Spleen (tissue), 11 donors: ENCODE measurements at regions not wholly inside any gene's neighbourhood (a gene's known extent, or its start where the extent isn't known, plus 50 kb on each side); places are given as distances from the start of the nearest gene placed in this dataset.
"Not testable (repeated sequence)": the region's sequence is repeated elsewhere in the genome, so short reads cannot be mapped to it uniquely, and the experiment has no call there.

Source experiments
- DNase-seq: peaks from one replicate; pipeline ENCODE4 v3.0.0-alpha.2; 2020
- H3K27ac ChIP-seq, 8 donors: fragments of 200-600 bp; sonication (generic) in 7 of 8; 1 replicate in 4 of 8; 2 replicates in 4 of 8; pipeline versions ENCODE4 v1.5.0 to v1.8.0; 2016 to 2021; ENCODE audit warnings: inconsistent platforms in 4 of 8, mild to moderate bottlenecking in 4 of 8, moderate library complexity in 1 of 8
- H3K27me3 ChIP-seq, 7 donors: fragments of 200-600 bp; sonication (generic) in 6 of 7; replicated peaks in 1 of 7; 1 replicate in 4 of 7; 2 replicates in 3 of 7; pipeline versions ENCODE4 v1.5.0 to v1.8.0; 2016 to 2021; ENCODE audit warnings: inconsistent platforms in 3 of 7, mild to moderate bottlenecking in 1 of 7
- H3K36me3 ChIP-seq, 6 donors: fragments of 200-600 bp; sonication (generic) in 5 of 6; 1 replicate in 4 of 6; 2 replicates in 2 of 6; pipeline versions ENCODE4 v1.5.0 to v1.8.0; 2016 to 2021; ENCODE audit warnings: inconsistent platforms in 2 of 6
- H3K4me1 ChIP-seq, 6 donors: fragments of 200-600 bp; sonication (generic) in 5 of 6; 1 replicate in 3 of 6; 2 replicates in 3 of 6; pipeline versions ENCODE4 v1.5.0 to v1.8.0; 2016 to 2021; ENCODE audit warnings: inconsistent platforms in 3 of 6
- H3K4me3 ChIP-seq, 8 donors: fragments of 200-600 bp; sonication (generic) in 7 of 8; 1 replicate in 4 of 8; 2 replicates in 4 of 8; pipeline versions ENCODE4 v1.5.0 to v1.8.0; 2016 to 2021; ENCODE audit warnings: inconsistent platforms in 4 of 8, mild to moderate bottlenecking in 4 of 8, moderate library complexity in 2 of 8
- H3K9me3 ChIP-seq, 8 donors: fragments of 200-600 bp; sonication (generic) in 7 of 8; 1 replicate in 4 of 8; 2 replicates in 4 of 8; pipeline versions ENCODE4 v1.5.0 to v1.8.0; 2016 to 2021; ENCODE audit warnings: inconsistent platforms in 4 of 8
- POLR2A ChIP-seq, 3 donors: fragments of 450-650 bp; IDR thresholded peaks; one replicate each; pipeline ENCODE4 v1.5.1; 2017; ENCODE audit warnings: antibody characterized with exemption in 3 of 3, mild to moderate bottlenecking in 1 of 3
- POLR2AphosphoS5 ChIP-seq, 3 donors: sonication (generic); formaldehyde crosslinking; IDR thresholded peaks; one replicate each; pipeline ENCODE4 v1.5.1; 2017; ENCODE audit warnings: antibody characterized with exemption in 3 of 3
- WGBS, 5 donors: extraction: QIAGEN DNeasy Blood & Tissue Kit in 3 of 5; methylation state at CpG; one replicate each; pipeline versions ENCODE4 v1.1.5 to v1.1.7; 2013 to 2018; 5-methylcytosine and 5-hydroxymethylcytosine counted together
- intact Hi-C: fragments of 100-400 bp; cut with DNase I; formaldehyde crosslinking; loops from one replicate; pipeline ENCODE4 v1.15.0; 2023; ENCODE audit warnings: low total_unique reads
- TF ChIP-seq, protein P1 (sequence below), 11 experiments: fragments of 200-600 bp in 7 of 11; fragments of 450-650 bp in 4 of 11; sonication (generic) in 4 of 11; IDR thresholded peaks in 8 of 11; conservative IDR thresholded peaks in 3 of 11; 1 replicate in 7 of 11; 2 replicates in 4 of 11; pipeline versions ENCODE4 v1.4.0 to v1.8.0; 2016 to 2021; ENCODE audit warnings: antibody characterized with exemption in 11 of 11, inconsistent platforms in 4 of 11, mild to moderate bottlenecking in 1 of 11
- donor health status: healthy with polysubstance abuse.
- donor health status: DM: no; HTN: no; CAD: no; lungs with moderate emphysema.
- donor health status: DM: no; HTN: no; CAD: no.
- donor health status: Bipolar disorder and iron deficiency.
- donor health status: healthy.
- donor health status: DM: no; HTN: no; CAD: no.
- donor health status: DM: yes; HTN: yes; CAD: no.

- Histone ChIP-seq H3K36me3 (no peaks in the 10 kb centered on the region), H3K4me1 (peaks cover 7 to 39% (median 27%) of the 10 kb centered on the region in 6 donors), H3K27me3 (no peaks in the 10 kb centered on the region), H3K27ac (peak overlapping the region in 7 of 8 donors; percentile 44 to 86 (median 69)), H3K4me3 (peak overlapping the region; percentile 38 to 75 (median 40)), H3K9me3 (no peaks in the 10 kb centered on the region)
- TF ChIP-seq POLR2A (IDR thresholded peaks at IDR 0.05) (no peak), POLR2AphosphoS5 (IDR thresholded peaks at IDR 0.05) (no peak)
- TF ChIP-seq, protein P1, sequence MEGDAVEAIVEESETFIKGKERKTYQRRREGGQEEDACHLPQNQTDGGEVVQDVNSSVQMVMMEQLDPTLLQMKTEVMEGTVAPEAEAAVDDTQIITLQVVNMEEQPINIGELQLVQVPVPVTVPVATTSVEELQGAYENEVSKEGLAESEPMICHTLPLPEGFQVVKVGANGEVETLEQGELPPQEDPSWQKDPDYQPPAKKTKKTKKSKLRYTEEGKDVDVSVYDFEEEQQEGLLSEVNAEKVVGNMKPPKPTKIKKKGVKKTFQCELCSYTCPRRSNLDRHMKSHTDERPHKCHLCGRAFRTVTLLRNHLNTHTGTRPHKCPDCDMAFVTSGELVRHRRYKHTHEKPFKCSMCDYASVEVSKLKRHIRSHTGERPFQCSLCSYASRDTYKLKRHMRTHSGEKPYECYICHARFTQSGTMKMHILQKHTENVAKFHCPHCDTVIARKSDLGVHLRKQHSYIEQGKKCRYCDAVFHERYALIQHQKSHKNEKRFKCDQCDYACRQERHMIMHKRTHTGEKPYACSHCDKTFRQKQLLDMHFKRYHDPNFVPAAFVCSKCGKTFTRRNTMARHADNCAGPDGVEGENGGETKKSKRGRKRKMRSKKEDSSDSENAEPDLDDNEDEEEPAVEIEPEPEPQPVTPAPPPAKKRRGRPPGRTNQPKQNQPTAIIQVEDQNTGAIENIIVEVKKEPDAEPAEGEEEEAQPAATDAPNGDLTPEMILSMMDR (IDR thresholded peaks at IDR 0.05 in 8 of 11, conservative IDR thresholded peaks at IDR 0.05 in 3 of 11), result no peak
- 34 to 62% (median 37%) methylated on average over 10 to 17 of the region's 17 CpGs for WGBS, 5 donors
- no peak for DNase-seq
- intact Hi-C loops, result no loop called here
These were observed 101.7 kb upstream of the ZNF438 start for GRCh38 chr10:31133251-31133791.

DNA sequence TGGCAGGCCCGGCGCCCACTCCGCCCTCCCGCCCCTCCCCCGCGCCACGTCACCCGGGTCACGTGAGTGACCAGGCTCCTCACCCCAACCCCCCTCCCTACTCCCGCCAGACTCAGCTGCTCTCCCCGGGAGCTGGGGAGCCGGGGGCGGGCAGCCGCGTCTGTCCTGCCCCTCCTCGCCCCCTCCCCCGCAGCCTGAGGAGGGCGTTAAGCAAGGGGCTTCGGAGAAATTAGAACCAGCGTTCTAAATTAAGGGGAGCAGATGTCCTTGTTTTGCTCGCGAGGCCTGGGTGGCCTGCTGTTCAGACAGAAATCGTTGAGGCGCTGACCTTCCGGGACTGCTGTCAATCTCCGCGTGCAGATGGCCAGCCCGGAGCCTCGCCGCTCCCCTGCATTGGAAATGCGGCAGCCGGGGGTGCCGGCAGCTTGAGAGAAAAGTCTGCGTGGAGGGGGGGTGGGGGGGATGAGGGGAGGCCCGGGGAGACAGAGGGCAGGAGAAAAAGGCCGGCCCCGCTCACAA, 102.2 kb upstream of the ZNF438 start:
- peak overlapping the region; percentile 44 to 86 (median 68) for H3K27ac ChIP-seq
- peak; percentile 70 to 83 (median 77) for TF ChIP-seq POLR2AphosphoS5 (IDR thresholded peaks at IDR 0.05)
- TF ChIP-seq, protein P1 (IDR thresholded peaks at IDR 0.05 in 8 of 11, conservative IDR thresholded peaks at IDR 0.05 in 3 of 11), result no peak
- TF ChIP-seq POLR2A (IDR thresholded peaks at IDR 0.05), result peak in 1 of 3 donors; percentile 57
- peak; percentile 93 for DNase-seq
- WGBS, 5 donors, result 1 to 5% (median 2%) methylated on average over 22 to 37 of the region's 37 CpGs
- no peaks in the 10 kb centered on the region for H3K27me3 ChIP-seq
- no peaks in the 10 kb centered on the region for H3K36me3 ChIP-seq
- no peaks in the 10 kb centered on the region for H3K9me3 ChIP-seq
- peak overlapping the region; percentile 38 to 75 (median 40) for H3K4me3 ChIP-seq
- peaks cover 7 to 39% (median 27%) of the 10 kb centered on the region in 6 donors for H3K4me1 ChIP-seq
- intact Hi-C loops, result no loop called here

DNA sequence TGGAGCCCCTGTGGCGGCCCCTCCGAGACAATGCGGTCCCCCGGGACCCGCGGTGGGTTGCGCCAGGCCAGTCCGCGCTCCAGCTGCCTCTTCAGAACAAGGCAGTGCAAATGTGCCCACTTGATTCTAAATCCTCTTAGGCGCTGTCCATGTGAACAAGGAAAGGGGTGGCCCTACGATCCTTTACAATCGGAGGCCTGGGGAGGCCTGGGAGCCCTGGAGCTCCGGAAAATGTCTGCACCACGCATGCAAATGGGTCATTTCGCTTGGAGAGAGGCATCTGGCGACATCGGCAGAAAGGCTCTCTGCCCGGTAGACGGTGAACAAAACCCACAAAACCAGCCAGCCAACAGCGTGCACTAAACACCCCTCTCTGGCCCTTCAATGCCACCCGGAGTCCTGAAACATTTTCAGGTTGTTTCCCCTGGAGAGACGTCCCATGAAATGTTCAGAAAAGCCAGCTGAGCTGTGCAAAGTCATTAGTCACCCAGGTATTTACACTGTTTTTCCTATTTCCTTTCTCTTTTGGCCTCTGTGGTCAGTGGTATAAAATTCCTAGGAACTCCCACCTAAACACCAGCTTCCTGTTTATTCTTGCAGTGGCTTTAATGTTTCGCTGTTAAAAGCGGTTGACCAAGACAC, 102.8 kb upstream of the ZNF438 start:
- peak overlapping the region; percentile 44 to 86 (median 68) for H3K27ac ChIP-seq
- intact Hi-C loops, result no loop called here
- peak overlapping the region; percentile 38 to 75 (median 40) for H3K4me3 ChIP-seq
- H3K9me3 ChIP-seq, result no peaks in the 10 kb centered on the region
- no peaks in the 10 kb centered on the region for H3K27me3 ChIP-seq
- no peaks in the 10 kb centered on the region for H3K36me3 ChIP-seq
- no peak for DNase-seq
- TF ChIP-seq, protein P1 (IDR thresholded peaks at IDR 0.05 in 8 of 11, conservative IDR thresholded peaks at IDR 0.05 in 3 of 11), result no peak
- TF ChIP-seq POLR2AphosphoS5 (IDR thresholded peaks at IDR 0.05) (no peak), POLR2A (IDR thresholded peaks at IDR 0.05) (no peak)
- 13 to 34% (median 16%) methylated on average over 19 to 24 of the region's 24 CpGs for WGBS, 5 donors
- peaks cover 7 to 39% (median 27%) of the 10 kb centered on the region in 6 donors for H3K4me1 ChIP-seq

- intact Hi-C loops, result no loop called here
- Histone ChIP-seq H3K4me3 (no peak overlapping the region), H3K27me3 (no peaks in the 10 kb centered on the region), H3K36me3 (no peaks in the 10 kb centered on the region), H3K4me1 (peaks cover 7 to 39% (median 27%) of the 10 kb centered on the region in 6 donors), H3K27ac (no peak overlapping the region), H3K9me3 (no peaks in the 10 kb centered on the region)
- 84 to 90% (median 86%) methylated on average over 6 of the region's 6 CpGs for WGBS, 5 donors
- no peak for DNase-seq
- TF ChIP-seq, protein P1 (IDR thresholded peaks at IDR 0.05 in 8 of 11, conservative IDR thresholded peaks at IDR 0.05 in 3 of 11), result no peak
- TF ChIP-seq POLR2AphosphoS5 (IDR thresholded peaks at IDR 0.05), result no peak
- no peak for TF ChIP-seq POLR2A (IDR thresholded peaks at IDR 0.05)
These were observed 103.5 kb upstream of the ZNF438 start for GRCh38 chr10:31135171-31135570.

GRCh38 chr10:31135791-31136190, 104.1 kb upstream of the ZNF438 start:
- H3K27me3 ChIP-seq, intact Hi-C loops, H3K27ac ChIP-seq, H3K36me3 ChIP-seq, DNase-seq, H3K4me3 ChIP-seq, H3K9me3 ChIP-seq: not testable (repeated sequence)
- 90 to 99% (median 96%) methylated on average over 8 of the region's 8 CpGs for WGBS, 5 donors
- H3K4me1 ChIP-seq, result peaks cover 7 to 39% (median 27%) of the 10 kb centered on the region in 6 donors
